ENCODE measurements at regions not wholly inside any gene's neighbourhood (a gene's known extent, or its start where the extent isn't known, plus 50 kb on each side); places are given as distances from the start of the nearest gene placed in this dataset.

GRCh38 chr11:80028998-80029397, 588.2 kb upstream of the TENM4 start:
- intact Hi-C loops (cut with micrococcal nuclease), result no loop called here

GRCh38 chr11:80024119-80024518, 583.3 kb upstream of the TENM4 start:
- intact Hi-C loops (cut with micrococcal nuclease), result no loop called here

GRCh38 chr11:80023386-80023785, 582.6 kb upstream of the TENM4 start:
- intact Hi-C loops (cut with micrococcal nuclease), result no loop called here

- intact Hi-C loops (cut with micrococcal nuclease), result no loop called here
Measured at GRCh38 chr11:80010536-80010935, 569.7 kb upstream of the TENM4 start.

GRCh38 chr11:80009081-80009480, 568.3 kb upstream of the TENM4 start:
- intact Hi-C loops (cut with micrococcal nuclease), result no loop called here

- intact Hi-C loops (cut with micrococcal nuclease), result no loop called here
Measured at GRCh38 chr11:80007616-80008015, 566.8 kb upstream of the TENM4 start.

- intact Hi-C loops (cut with micrococcal nuclease), result no loop called here
Measured at GRCh38 chr11:79990141-79990540, 549.3 kb upstream of the TENM4 start.

- intact Hi-C loops (cut with micrococcal nuclease), result no loop called here
Measured at GRCh38 chr11:79982185-79982584, 541.4 kb upstream of the TENM4 start.

- intact Hi-C loops (cut with micrococcal nuclease), result no loop called here
Measured at GRCh38 chr11:79980916-79981315, 540.1 kb upstream of the TENM4 start.

- intact Hi-C loops (cut with micrococcal nuclease), result no loop called here
Measured at GRCh38 chr11:79973721-79974617, 533.1 kb upstream of the TENM4 start.

- intact Hi-C loops (cut with micrococcal nuclease), result no loop called here
Measured at GRCh38 chr11:79971255-79971654, 530.4 kb upstream of the TENM4 start.

- intact Hi-C loops (cut with micrococcal nuclease), result no loop called here
Measured at GRCh38 chr11:79966592-79966991, 525.8 kb upstream of the TENM4 start.

- intact Hi-C loops (cut with micrococcal nuclease), result no loop called here
Measured at GRCh38 chr11:79963856-79964645, 523.2 kb upstream of the TENM4 start.

- intact Hi-C loops (cut with micrococcal nuclease), result no loop called here
Measured at GRCh38 chr11:79960461-79960860, 519.6 kb upstream of the TENM4 start.

- intact Hi-C loops (cut with micrococcal nuclease), result no loop called here
Measured at GRCh38 chr11:79959318-79959717, 518.5 kb upstream of the TENM4 start.

- intact Hi-C loops (cut with micrococcal nuclease), result no loop called here
Measured at GRCh38 chr11:79957702-79958101, 516.9 kb upstream of the TENM4 start.

GRCh38 chr11:79956061-79956460, 515.2 kb upstream of the TENM4 start:
- intact Hi-C loops (cut with micrococcal nuclease), result no loop called here

- intact Hi-C loops (cut with micrococcal nuclease), result no loop called here
Measured at GRCh38 chr11:79953629-79954028, 512.8 kb upstream of the TENM4 start.

- intact Hi-C loops (cut with micrococcal nuclease), result no loop called here
Measured at GRCh38 chr11:79950741-79951140, 509.9 kb upstream of the TENM4 start.

- intact Hi-C loops (cut with micrococcal nuclease), result no loop called here
Measured at GRCh38 chr11:79950172-79950571, 509.3 kb upstream of the TENM4 start.

GRCh38 chr11:79949574-79949973, 508.7 kb upstream of the TENM4 start:
- intact Hi-C loops (cut with micrococcal nuclease), result no loop called here

GRCh38 chr11:79942646-79943045, 501.8 kb upstream of the TENM4 start:
- intact Hi-C loops (cut with micrococcal nuclease), result no loop called here

GRCh38 chr11:79942090-79942489, 501.3 kb upstream of the TENM4 start:
- intact Hi-C loops (cut with micrococcal nuclease), result no loop called here
